C4-2B (cell line): ENCODE measurements at regions not wholly inside any gene's neighbourhood (a gene's known extent, or its start where the extent isn't known, plus 50 kb on each side); places are given as distances from the start of the nearest gene placed in this dataset.
"Not testable (repeated sequence)": the region's sequence is repeated elsewhere in the genome, so short reads cannot be mapped to it uniquely, and the experiment has no call there.

Experiments used
- H3K27ac ChIP-seq: fragments of 450-650 bp; 2 replicates; pipeline ENCODE4 v1.5.1; 2017
- CTCF ChIP-seq: fragments of 450-650 bp; conservative IDR thresholded peaks from 2 replicates; pipeline ENCODE4 v1.5.1; 2017; ENCODE audit warnings: mild to moderate bottlenecking
- ZFX ChIP-seq: fragments of 450-650 bp; IDR thresholded peaks from 2 replicates; pipeline ENCODE4 v1.6.1; 2017

- no peak for TF ChIP-seq ZFX
- no peak for TF ChIP-seq CTCF
- H3K27ac ChIP-seq = no peak overlapping the region
Measured at GRCh38 chrX:108945883-108946523, 209.6 kb upstream of the IRS4 start.

GRCh38 chrX:108914791-108915190, 178.4 kb upstream of the IRS4 start:
- TF ChIP-seq ZFX (no peak), CTCF (no peak)
- H3K27ac ChIP-seq = no peak overlapping the region

- H3K27ac ChIP-seq = not testable (repeated sequence)
Measured at GRCh38 chrX:108903831-108904230, 167.5 kb upstream of the IRS4 start.

GRCh38 chrX:108900333-108900732, 164.0 kb upstream of the IRS4 start:
- H3K27ac ChIP-seq = no peak overlapping the region
- TF ChIP-seq CTCF (no peak), ZFX (no peak)

- not testable (repeated sequence) for H3K27ac ChIP-seq
Measured at GRCh38 chrX:108896349-108896748, 160.0 kb upstream of the IRS4 start.

- H3K27ac ChIP-seq = no peak overlapping the region
Measured at GRCh38 chrX:108892501-108892900, 156.1 kb upstream of the IRS4 start.

GRCh38 chrX:108875548-108875947, 139.2 kb upstream of the IRS4 start:
- H3K27ac ChIP-seq = no peak overlapping the region
- TF ChIP-seq CTCF (no peak), ZFX (no peak)

More at GRCh38 chrX:108892501-108892900, 156.1 kb upstream of the IRS4 start:
- TF ChIP-seq ZFX (no peak), CTCF (no peak)

GRCh38 chrX:108843039-108843438, 106.7 kb upstream of the IRS4 start:
- H3K27ac ChIP-seq = not testable (repeated sequence)

- H3K27ac ChIP-seq = no peak overlapping the region
- TF ChIP-seq ZFX = no peak
Measured at GRCh38 chrX:108833993-108834392, 97.6 kb upstream of the IRS4 start.

GRCh38 chrX:108811891-108812290, 75.5 kb upstream of the IRS4 start:
- H3K27ac ChIP-seq = no peak overlapping the region
- TF ChIP-seq ZFX (no peak), CTCF (no peak)
